ENCODE measurements at regions not wholly inside any gene's neighbourhood (a gene's known extent, or its start where the extent isn't known, plus 50 kb on each side); places are given as distances from the start of the nearest gene placed in this dataset.

- TF ChIP-seq PATZ1 (CRISPR knock-in tag; IDR thresholded peaks at IDR 0.05) (no peak), HMGA1 (CRISPR knock-in tag; conservative IDR thresholded peaks at IDR 0.05) (no peak), ZHX2 (IDR thresholded peaks at IDR 0.05; ENCODE audit: low read depth) (no peak), ZHX2 (CRISPR knock-in tag; IDR thresholded peaks at IDR 0.05; ENCODE audit: borderline replicate concordance) (no peak)
Measured at GRCh38 chr4:144302704-144303536, 162.4 kb upstream of the GYPA start (continued).
